NCI-H1105 (cell line): ENCODE measurements at regions not wholly inside any gene's neighbourhood (a gene's known extent, or its start where the extent isn't known, plus 50 kb on each side); places are given as distances from the start of the nearest gene placed in this dataset.
"Not testable (repeated sequence)": the region's sequence is repeated elsewhere in the genome, so short reads cannot be mapped to it uniquely, and the experiment has no call there.

ENCODE experiments used
- DNase-seq: peaks from one replicate; lab custom pipeline; 2025; lab: John Stamatoyannopoulos, UW

DNA sequence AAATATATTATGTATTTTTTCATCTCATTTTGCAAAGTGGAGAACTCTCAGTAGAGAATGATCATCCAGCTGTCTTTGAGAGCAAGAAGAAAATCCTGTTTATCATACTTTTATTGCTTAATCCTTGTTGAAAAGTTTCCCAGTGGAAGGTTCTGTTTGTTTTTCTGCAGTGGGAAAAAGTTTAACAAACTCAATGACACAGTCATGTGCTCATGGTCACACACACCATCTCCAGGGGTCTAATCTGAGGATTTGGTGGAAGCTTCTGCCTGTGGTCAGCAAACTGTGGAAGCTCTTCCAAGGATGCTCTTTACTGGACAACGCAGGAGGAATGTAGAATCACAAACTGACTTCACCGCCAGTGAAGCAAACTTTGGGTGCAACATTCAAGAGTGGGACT, 1003.9 kb downstream of the SORCS3 start:
- no peak for DNase-seq

DNA sequence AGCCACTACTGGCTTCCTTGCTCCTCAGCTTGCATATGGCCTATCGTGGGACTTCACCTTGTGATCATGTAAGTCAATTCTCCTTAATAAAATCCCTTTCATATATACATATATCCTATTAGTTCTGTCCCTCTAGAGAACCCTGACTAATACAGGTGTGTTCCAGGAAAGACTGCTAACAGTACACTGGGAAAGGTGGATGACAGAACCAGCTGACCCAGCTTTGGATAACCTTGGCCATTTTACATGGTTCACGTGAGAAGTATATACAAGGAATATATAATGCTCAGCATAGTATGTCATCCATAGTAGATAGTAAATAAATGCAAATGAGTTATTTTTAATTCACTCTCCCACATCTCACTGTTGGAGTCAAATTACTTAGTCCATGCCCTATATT, 1003.5 kb downstream of the SORCS3 start:
- DNase-seq, result no peak

DNA sequence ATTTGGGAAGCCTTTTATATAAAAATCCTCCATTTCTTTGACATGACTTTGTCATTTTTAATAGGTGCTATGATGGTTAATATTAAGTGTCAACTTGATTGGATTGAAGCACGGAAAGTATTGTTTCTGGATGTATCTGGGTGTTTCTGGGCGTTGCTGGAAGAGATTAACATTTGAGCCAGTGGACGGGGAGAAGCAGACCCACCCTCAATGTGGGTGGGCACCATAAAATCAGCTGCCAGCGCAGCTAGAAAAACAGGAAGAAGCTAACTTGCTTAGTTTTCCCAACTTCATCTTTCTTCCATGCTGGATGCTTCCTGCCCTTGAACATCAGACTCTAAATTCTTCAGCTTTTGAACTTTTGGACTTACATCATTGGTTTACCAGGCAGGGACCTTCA, 1003.0 kb downstream of the SORCS3 start:
- no peak for DNase-seq

DNA sequence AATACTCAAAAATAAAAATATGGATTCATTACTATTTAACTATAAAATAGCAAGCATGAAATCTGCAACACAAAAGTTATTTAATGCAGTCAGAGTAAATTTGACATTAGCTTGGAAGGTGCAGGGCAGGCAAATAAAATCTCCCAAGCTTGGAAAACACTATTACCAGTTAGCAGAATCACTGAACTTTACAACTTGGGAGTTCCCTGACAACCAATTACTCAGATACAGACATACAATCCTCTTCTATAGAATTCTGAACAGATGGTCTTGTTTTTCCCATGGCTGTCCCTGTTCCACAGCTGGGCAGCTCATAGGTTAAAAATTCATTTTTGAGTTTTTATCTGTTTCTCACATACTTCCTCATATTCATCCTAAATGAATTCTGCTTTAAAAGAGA, 1002.6 kb downstream of the SORCS3 start:
- no peak for DNase-seq

DNA sequence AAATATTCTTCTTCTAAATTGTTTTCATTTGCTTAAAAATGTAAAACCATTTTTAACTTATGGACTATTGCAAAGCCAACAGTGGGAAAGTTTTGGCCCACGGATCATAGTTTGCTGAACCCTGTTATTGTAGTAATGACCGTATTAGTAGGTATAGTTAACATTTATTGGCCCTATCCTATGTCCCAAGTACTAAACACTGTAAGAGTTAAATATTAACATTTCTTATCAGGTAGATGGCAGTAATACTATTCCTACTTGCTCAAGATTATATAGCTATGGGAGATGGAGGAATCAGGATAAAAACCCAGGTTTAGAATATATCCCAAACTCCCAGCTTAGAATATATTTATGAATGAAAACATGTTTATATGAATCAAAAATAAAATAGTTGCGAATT, 993.2 kb downstream of the SORCS3 start:
- DNase-seq, result no peak

DNA sequence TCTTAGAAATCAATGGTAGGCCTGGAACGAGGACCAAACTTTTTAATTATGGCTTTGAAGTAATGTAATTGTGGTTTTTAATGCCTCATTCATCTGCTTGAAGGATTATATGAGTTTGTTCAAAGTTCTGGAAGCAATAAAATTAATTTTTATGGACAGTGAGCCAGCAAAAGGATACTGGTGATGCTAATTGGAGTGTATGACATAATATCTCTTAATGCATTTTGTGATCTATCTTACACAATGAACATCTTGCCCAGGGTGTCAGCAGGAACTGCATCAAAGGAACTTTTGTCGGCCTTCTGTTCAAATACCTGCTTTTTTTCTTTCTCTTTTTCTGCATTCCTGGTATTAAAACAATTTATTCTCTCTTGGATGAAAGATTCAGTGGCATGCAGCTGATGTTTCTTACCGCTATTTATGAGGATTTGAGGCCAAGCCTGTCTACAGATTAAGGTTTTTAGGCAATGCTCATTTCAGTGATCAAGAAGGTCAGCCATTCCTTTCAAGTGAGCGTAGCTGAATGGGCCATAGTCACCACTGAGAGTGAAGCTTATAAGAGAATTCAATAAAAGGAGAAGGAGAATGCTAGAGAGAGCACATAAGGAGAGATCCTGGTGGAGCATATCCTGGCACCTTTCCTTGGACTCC, 974.8 kb downstream of the SORCS3 start:
- no peak for DNase-seq

DNA sequence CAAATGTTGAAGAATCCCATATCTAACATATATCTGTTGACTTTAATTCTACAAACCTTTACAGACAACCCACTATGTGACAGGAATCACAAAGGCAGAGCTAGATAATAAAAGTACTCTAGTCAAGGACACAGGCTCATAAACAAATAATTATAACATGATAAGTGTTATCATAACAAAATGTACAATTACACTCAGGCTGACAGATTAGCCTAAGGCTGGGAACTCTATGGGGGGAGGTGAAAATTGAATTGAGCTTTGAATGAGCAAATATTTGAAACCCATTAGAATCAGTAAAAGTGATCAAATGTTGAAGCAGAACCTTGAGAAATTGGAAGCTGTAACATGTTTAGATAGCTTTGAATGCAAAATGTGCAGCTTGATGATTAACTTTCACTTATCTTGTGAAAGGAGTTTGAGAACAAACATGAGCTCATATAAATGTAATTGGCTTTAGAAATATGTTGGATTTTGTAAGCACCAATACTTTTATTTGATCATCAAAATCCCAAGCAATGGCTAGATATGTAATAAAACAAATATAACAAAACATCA, 970.2 kb downstream of the SORCS3 start:
- no peak for DNase-seq

DNA sequence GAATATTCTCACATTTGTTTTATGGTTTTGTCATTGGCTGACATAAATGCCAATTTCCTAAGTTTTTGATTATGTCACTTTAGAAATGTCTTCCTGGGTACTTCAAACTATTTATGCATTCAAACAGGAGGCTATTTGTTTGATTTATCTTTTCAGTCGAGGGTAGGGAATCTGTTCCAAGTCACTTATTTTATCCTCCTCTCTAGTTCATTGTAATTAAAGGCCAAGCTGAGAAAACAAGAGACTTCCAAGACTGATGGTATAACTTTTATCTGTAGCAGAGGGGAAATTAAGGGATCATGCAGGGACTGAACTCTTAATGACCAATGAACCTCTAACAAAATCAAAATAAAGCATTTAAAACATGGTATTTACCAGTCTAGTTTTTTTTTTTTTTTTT, 968.4 kb downstream of the SORCS3 start:
- DNase-seq, result no peak

DNA sequence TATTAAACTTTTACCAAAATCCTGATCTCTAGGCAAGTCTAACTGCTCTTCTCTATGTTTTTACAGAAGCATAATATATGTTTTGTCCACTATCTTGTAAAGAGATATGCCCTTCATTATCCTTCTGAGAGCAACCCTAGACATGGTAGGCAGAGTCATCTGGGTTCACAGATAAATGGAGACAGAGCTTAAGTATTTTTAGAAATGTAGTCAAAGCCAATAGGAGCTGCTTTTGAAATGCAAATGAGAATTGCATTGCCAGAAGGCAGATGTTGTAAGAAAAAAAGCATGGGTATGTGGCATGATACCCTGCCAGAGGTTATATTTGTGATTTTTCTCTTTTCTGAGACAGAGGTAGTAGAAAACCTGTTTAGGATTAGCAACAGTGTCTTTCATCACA, 964.8 kb downstream of the SORCS3 start:
- DNase-seq, result no peak

DNA sequence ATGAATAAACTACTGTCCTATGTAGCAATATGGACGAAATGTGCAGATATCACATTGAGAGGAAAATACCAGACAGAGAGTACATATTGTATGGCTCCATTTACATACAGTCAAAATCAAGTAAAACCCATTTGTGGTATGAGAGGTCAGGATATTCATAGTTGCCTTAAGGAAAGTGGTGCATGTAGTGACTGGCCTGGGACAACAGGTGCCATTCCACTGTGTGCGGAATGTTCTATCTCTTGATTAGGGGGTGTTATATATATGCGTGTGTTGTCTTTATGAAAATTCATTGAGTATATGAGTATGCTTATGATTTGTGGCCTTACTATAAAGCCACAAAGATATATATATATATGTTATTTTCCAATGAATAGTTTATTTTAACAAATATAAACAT, 964.0 kb downstream of the SORCS3 start:
- no peak for DNase-seq

DNA sequence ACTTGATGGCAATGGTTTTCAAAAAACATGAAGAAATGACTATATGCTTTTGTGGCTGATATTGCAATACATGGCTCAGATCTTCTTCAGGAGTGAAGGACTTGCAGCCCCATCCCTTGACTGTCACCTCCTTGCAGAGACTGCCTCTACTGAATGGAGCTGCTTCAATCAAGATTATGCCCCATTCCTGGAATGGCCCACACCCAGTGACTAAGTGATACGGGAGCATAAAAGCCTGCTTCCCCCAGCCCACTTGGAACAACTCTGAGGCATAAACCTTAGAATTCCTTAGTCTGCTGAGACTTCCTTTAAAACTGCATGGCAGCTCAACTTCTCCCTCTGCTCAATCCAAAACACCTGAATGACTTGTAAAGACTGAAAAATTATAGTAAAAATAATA, 957.1 kb downstream of the SORCS3 start:
- DNase-seq, result no peak

DNA sequence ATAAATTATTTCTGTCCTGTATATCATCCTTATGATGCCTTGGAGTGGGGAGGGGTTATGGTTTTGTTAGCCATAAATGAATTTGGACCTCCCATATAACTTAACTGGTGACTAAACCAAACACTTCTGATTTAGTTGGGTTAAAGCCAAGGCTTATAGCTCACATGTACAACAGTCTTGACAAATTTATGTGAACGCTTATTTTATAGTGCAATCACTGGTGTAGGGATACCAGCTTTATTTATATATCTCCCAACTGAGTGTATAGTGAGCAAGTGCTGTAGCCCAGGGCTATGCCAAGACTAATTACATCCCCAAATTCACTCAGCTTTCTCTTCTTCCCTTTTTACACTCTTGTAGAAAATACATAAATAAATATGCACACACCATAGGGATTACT, 956.2 kb downstream of the SORCS3 start:
- no peak for DNase-seq

DNA sequence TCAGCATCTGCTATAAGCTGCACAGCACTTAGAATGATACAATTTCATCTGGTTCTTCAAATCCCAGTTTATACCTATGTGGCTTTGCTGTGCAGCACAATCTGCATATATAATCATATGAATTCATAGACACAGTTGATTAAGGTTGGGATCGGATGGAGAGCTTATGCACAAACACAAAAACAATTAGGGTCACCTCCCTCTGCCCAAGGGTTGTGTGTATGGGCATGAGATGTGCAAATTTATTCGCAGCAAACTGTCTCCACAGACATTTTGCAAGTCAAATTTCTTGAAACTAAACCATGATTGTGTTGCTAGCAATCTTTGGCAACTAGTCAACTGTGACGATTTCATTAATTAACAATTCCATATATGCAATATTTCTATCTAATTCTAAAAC, 955.7 kb downstream of the SORCS3 start:
- no peak for DNase-seq

DNA sequence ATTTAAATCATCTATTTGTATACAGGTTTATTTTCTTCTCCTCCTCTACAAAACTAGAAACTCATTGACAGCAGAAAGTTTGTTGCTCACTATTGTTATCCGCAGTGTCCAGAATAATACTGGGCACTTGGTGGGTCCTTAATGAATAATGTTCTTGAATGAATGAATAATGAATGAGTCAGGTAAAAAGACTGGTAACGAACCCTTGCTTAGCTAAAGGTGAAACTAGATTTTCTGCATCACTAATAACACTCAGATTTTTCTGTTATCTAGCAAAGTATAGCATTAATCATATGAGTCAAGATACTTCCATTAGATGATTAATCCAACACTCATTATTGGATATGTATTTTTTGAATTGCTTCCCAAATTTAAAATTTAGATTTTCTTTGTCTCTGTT, 953.2 kb downstream of the SORCS3 start:
- no peak for DNase-seq

DNA sequence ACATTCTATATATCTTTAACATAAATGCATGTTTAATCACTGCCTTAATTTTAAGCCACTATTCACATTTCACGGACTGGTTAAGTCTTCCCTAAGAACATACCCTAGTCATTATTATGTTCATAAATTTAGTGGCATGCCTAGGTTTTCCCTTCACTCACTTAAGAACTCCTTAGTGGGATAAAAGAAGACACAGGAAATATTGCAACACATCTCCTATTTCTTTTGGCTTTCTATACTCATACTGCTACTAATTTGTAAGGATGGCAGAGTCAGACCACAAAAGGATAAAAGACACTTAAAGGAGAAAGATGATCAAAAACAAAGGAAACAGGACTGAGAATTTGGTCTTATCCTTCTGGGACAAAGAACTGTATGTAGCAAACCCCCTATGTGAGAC, 951.4 kb downstream of the SORCS3 start:
- DNase-seq, result no peak

DNA sequence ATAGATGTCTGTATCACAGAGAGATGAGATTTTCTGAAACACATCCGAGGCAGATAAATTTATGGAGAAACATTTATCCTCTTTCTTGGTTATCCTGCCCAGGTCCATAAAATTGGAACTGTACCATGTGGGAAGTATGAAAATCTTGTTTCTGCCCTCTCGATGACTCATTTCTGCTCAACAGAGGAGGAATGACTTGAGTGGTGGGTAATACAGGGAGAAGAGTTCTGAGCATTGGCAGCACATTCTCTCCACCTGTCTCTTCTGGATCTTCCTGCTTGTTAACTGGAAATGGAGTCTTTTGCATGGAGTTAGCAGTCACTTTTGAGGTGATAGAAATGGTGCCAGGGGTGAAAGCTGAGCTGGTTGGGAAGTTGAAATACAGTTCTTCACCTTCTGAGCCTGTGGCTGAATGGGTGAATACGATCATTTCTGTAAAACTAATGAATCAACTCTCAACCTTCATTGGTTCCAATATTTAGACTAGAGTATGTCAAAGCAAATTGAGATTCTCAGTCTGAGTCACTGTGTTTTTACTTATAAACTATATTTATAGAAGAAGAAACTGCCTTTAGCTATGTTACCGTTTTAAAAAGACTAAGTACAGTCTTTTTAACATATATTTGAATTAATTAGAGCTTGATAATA, 945.5 kb downstream of the SORCS3 start:
- no peak for DNase-seq

DNA sequence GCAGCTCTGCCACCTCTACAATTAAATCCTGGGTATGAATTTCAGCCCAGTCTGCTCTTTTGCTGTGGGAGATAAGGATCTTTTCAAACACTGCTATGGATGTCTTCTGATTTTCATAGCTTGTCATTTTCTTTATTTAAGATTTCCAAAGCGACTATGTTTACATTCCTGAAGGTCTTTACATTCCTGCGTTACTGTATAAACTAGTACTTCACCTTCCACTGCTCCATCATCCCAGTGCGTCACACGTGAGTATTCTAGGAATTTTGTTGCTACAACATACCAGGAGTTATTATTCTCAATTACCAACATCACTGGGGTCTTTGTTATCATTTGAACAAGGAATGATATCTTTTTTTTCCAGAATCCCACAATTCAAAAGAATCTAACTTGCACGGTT, 944.7 kb downstream of the SORCS3 start:
- DNase-seq, result no peak

DNA sequence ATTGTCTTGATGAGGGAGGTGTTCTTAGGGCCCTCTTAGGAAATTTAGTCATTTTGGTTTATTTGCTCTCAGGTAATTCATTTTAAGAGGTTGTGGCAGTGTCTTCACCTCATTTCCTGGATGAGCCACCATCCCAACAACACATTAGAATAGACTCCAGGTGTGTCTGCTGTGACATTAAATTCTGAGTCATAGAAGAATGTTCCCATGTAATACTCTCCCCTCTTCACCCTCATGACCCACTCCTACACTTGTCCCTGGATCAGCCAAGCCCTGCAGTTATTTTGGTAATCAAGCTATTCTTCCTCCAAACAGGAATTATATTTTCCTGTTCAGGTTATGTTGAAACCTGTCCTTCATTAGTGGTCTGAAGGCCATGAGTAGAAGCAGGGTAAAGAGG, 944.1 kb downstream of the SORCS3 start:
- DNase-seq, result no peak

DNA sequence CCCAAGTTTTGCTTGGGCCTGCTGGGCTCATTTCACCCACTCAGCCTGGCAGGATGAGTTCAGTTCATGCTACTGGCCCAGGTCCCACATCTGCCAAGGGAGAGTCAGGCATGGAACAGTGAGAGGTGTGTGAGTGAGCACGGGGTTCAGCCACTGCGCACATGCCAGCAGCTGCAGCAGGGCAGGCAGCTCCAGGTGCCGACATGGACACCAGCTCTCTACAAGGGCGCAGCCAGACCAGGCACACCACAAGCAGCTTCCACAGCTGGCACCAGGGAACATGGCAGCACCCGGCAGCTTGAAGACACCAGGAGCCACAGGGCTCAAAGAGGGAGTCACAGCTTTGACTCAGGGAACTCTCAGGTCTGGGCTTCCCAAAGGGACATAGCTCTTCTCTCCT, 938.0 kb downstream of the SORCS3 start:
- DNase-seq, result no peak

DNA sequence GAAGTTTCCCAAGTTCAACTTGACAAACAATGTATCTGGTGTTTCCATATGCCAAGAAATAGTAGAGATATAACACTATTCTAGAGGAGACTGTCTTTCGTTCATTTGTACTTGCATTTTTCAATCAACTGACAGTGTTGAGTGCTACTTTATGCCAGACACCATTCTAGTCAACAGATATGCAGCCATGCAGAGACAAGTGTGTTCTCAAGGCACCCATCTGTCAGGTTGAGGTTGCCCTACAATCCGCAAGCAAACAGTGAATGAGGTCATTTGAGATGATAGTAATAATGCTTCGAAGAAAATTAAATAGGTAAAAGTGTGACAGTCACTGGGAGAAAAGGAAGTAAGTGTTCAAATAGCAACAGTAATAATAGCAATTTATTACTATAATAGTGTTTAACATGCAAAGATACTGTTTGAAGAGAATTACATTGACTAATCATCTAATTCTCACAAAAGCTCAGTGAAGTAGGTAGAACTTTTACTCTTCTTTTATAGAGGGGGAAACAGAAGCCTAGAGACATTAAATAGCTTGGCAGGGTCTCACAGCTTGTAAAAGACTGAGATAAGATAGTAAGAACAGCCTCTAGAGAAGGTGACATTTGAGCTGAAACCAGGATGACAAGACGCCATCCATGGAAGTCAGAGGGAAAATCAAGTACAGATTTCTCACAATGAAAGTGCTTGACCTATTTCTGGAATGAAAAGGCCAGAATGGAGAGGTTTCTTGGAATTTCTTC, 936.9 kb downstream of the SORCS3 start:
- no peak for DNase-seq

DNA sequence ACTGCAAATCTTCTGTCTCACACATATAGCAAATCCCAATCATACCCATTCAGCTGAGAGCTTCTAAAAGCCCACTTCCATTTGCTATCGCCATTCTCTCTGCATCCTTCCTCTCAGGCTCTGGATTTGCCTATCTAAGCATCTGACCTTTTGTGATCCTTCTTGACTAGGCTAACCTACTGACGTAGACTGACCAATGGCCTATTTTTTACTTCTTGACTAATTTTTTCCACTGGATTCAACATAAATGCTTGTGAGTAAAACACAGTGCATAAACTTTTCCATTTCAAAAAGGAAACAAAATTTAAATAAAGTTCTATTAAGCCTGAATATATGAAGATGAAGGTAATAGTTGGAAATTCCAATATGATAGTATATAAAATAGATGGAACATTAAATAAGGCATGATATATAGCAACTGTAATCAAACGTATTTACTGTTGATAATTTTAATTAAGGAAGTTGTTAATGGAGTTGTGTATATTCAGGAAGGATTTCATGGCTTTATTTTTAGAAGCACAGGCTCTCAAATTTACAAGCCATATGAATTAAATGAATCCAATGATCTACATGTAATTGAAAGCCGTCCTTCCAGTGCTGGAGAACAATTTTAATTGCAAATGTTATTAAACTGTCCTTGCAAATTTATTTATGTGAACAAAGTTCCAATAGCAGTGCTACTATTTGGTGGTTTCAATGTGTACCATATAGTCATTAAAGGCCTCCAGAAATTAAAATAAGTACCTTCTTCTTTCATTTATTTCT, 918.4 kb downstream of the SORCS3 start:
- DNase-seq, result no peak

DNA sequence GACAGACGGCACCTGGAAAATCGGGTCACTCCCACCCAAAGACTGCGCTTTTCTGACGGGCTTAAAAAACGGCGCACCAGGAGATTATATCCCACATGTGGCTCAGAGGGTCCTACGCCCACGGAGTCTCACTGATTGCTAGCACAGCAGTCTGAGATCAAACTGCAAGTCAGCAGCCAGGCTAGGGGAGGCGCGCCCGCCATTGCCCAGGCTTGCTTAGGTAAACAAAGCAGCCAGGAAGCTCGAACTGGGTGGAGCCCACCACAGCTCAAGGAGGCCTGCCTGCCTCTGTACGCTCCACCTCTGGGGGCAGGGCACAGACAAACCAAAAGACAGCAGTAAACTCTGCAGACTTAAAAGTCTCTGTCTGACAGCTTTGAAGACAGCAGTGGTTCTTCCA, 909.4 kb downstream of the SORCS3 start:
- DNase-seq, result not testable (repeated sequence)

DNA sequence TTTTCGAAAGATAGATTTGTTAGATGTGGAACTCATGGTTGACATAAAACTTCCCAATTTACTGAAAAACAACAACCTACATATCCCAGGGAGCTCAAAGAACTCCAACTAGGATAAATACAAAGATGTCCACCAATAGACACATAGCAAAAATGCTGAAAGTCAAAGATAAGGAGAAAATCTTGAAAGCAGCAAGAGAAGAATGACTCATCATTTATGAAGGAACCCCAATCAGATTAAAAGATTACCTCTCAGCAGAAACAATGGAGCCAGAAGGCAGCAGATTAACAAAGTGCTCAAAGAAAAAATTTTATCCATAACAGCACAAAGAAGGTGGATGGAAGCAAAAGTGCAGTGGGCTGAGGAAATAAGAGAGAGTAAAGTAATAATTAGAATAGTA, 908.6 kb downstream of the SORCS3 start:
- DNase-seq, result no peak
